ENCODE measurements at regions not wholly inside any gene's neighbourhood (a gene's known extent, or its start where the extent isn't known, plus 50 kb on each side); places are given as distances from the start of the nearest gene placed in this dataset.
"Not testable (repeated sequence)": the region's sequence is repeated elsewhere in the genome, so short reads cannot be mapped to it uniquely, and the experiment has no call there.

DNA sequence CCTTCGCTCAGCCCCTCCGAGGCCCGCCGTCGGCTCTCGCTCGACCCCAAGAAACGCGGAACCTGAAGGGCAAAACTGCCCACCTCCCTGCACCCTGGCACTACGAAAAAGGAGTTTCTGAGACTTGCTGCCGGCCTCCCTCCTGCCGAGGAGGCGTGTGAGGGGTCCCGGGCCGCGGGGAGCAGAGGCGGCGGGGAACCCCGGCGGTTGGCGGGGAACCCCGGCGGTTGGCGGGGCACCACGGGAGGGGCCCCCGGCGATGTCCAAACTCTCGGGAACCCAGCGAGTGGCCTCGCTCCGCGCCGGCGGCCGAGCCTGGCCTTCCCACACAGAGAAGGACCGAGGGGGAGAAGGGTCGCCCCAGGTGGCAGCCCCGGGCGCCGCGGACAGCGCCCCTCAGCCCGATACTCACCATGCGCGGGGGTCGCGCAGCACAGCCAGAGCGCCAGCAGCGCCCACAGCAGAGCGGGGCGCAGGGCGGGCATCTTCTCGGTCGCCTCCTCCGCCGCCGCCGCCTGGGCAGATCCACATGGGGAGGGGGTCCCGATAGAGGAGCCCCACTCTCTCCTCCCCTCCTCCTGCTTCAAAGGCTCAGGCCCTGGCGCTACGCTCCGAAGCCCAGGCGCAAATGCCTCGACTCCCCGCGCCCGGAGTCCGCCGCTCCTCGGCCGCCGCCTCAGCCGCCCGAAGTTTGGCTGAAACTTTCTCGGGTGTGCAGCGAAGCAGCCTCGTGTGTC, 69.4 kb upstream of the NUDT4B start:
- TF ChIP-seq POLR2A (IDR thresholded peaks at IDR 0.05): peak in 1 of 2 donors; percentile 52
- TF ChIP-seq, protein P1, sequence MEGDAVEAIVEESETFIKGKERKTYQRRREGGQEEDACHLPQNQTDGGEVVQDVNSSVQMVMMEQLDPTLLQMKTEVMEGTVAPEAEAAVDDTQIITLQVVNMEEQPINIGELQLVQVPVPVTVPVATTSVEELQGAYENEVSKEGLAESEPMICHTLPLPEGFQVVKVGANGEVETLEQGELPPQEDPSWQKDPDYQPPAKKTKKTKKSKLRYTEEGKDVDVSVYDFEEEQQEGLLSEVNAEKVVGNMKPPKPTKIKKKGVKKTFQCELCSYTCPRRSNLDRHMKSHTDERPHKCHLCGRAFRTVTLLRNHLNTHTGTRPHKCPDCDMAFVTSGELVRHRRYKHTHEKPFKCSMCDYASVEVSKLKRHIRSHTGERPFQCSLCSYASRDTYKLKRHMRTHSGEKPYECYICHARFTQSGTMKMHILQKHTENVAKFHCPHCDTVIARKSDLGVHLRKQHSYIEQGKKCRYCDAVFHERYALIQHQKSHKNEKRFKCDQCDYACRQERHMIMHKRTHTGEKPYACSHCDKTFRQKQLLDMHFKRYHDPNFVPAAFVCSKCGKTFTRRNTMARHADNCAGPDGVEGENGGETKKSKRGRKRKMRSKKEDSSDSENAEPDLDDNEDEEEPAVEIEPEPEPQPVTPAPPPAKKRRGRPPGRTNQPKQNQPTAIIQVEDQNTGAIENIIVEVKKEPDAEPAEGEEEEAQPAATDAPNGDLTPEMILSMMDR (IDR thresholded peaks at IDR 0.05): peak in 1 of 5 experiments; percentile 9
- TF ChIP-seq EP300 (IDR thresholded peaks at IDR 0.05): not testable (repeated sequence)
